ENCODE measurements at regions not wholly inside any gene's neighbourhood (a gene's known extent, or its start where the extent isn't known, plus 50 kb on each side); places are given as distances from the start of the nearest gene placed in this dataset.
"Not testable (repeated sequence)": the region's sequence is repeated elsewhere in the genome, so short reads cannot be mapped to it uniquely, and the experiment has no call there.

- no peak for DNase-seq (ENCODE audit: low read depth in 2 of 2)
These were observed 1677.1 kb downstream of the KCNT2 start for GRCh38 chr1:194931166-194931565.

- no peak for DNase-seq (ENCODE audit: low read depth in 2 of 2)
These were observed 1678.1 kb downstream of the KCNT2 start for GRCh38 chr1:194930132-194930531.

GRCh38 chr1:194929357-194929756, 1678.9 kb downstream of the KCNT2 start:
- DNase-seq (ENCODE audit: low read depth in 2 of 2) = no peak

GRCh38 chr1:194919146-194919545, 1689.1 kb downstream of the KCNT2 start:
- DNase-seq (ENCODE audit: low read depth in 2 of 2) = no peak

- DNase-seq (ENCODE audit: low read depth in 2 of 2) = no peak
These were observed 1690.5 kb downstream of the KCNT2 start for GRCh38 chr1:194917769-194918168.

- no peak for DNase-seq (ENCODE audit: low read depth in 2 of 2)
These were observed 1699.6 kb downstream of the KCNT2 start for GRCh38 chr1:194908643-194909042.

GRCh38 chr1:194903524-194903923, 1704.7 kb downstream of the KCNT2 start:
- DNase-seq (ENCODE audit: low read depth in 2 of 2) = no peak

- DNase-seq (ENCODE audit: low read depth in 2 of 2) = no peak
These were observed 1702.9 kb upstream of the B3GALT2 start for GRCh38 chr1:194889310-194889709.

GRCh38 chr1:194870860-194871259, 1684.4 kb upstream of the B3GALT2 start:
- no peak for DNase-seq (ENCODE audit: low read depth in 2 of 2)

- DNase-seq (ENCODE audit: low read depth in 2 of 2) = no peak
These were observed 1679.7 kb upstream of the B3GALT2 start for GRCh38 chr1:194866153-194866552.

GRCh38 chr1:194865383-194865782, 1679.0 kb upstream of the B3GALT2 start:
- DNase-seq (ENCODE audit: low read depth in 2 of 2) = no peak

GRCh38 chr1:194862129-194862528, 1675.7 kb upstream of the B3GALT2 start:
- no peak for DNase-seq (ENCODE audit: low read depth in 2 of 2)

- DNase-seq (ENCODE audit: low read depth in 2 of 2) = no peak
These were observed 1674.1 kb upstream of the B3GALT2 start for GRCh38 chr1:194860248-194861201.

- not testable (repeated sequence) for DNase-seq (ENCODE audit: low read depth in 2 of 2)
These were observed 1673.2 kb upstream of the B3GALT2 start for GRCh38 chr1:194859481-194860154.

GRCh38 chr1:194858811-194859480, 1672.5 kb upstream of the B3GALT2 start:
- DNase-seq (ENCODE audit: low read depth in 2 of 2) = not testable (repeated sequence)

GRCh38 chr1:194857413-194857812, 1671.0 kb upstream of the B3GALT2 start:
- no peak for DNase-seq (ENCODE audit: low read depth in 2 of 2)

- no peak for DNase-seq (ENCODE audit: low read depth in 2 of 2)
These were observed 1662.4 kb upstream of the B3GALT2 start for GRCh38 chr1:194848846-194849245.

- no peak for DNase-seq (ENCODE audit: low read depth in 2 of 2)
These were observed 1660.1 kb upstream of the B3GALT2 start for GRCh38 chr1:194846488-194846887.

- DNase-seq (ENCODE audit: low read depth in 2 of 2) = no peak
These were observed 1656.7 kb upstream of the B3GALT2 start for GRCh38 chr1:194843077-194843476.

- DNase-seq (ENCODE audit: low read depth in 2 of 2) = no peak
These were observed 1646.7 kb upstream of the B3GALT2 start for GRCh38 chr1:194833111-194833510.

GRCh38 chr1:194831595-194831994, 1645.2 kb upstream of the B3GALT2 start:
- not testable (repeated sequence) for DNase-seq (ENCODE audit: low read depth in 2 of 2)

- no peak for DNase-seq (ENCODE audit: low read depth in 2 of 2)
These were observed 1644.0 kb upstream of the B3GALT2 start for GRCh38 chr1:194830387-194830786.
